Chondrocyte (in vitro differentiated cells): ENCODE measurements at regions not wholly inside any gene's neighbourhood (a gene's known extent, or its start where the extent isn't known, plus 50 kb on each side); places are given as distances from the start of the nearest gene placed in this dataset.
A peak's percentile ranks its signal among the peaks of the same experiment; 100 is the strongest.

ENCODE experiments used
- DNase-seq: peaks from one replicate; pipeline ENCODE4 v3.0.0; 2021; ENCODE audit warnings: mixed read lengths, low spot score
- H3K27ac Mint-ChIP-seq: one replicate; pipeline ENCODE4 v1.8.0; 2021; ENCODE audit warnings: mild to moderate bottlenecking, moderate library complexity, mixed read lengths; ENCODE audit not compliant: unreplicated experiment
- H3K27me3 Mint-ChIP-seq: 2 replicates; pipeline ENCODE4 v1.8.0; 2021; ENCODE audit warnings: low read depth, mixed read lengths
- H3K36me3 Mint-ChIP-seq: 2 replicates; pipeline ENCODE4 v1.8.0; 2021; ENCODE audit warnings: low read depth, mixed read lengths
- H3K4me1 Mint-ChIP-seq: 2 replicates; pipeline ENCODE4 v1.8.0; 2021; ENCODE audit warnings: low read depth, mild to moderate bottlenecking, mixed read lengths
- H3K4me3 Mint-ChIP-seq: one replicate; pipeline ENCODE4 v1.8.0; 2021; ENCODE audit warnings: mild to moderate bottlenecking, moderate library complexity, mixed read lengths; ENCODE audit not compliant: unreplicated experiment
- H3K9me3 Mint-ChIP-seq: 2 replicates; pipeline ENCODE4 v1.8.0; 2021; ENCODE audit warnings: low read depth, mixed read lengths
- TF ChIP-seq, protein P1 (sequence below): fragments of 200-600 bp; sonication (generic); IDR thresholded peaks from 2 replicates; pipeline ENCODE4 v1.5.0; 2021; ENCODE audit warnings: antibody characterized with exemption, mild to moderate bottlenecking, moderate library complexity

GRCh38 chr15:53831907-53832770 is 72.7 kb upstream of the WDR72 start:
- TF ChIP-seq, protein P1, sequence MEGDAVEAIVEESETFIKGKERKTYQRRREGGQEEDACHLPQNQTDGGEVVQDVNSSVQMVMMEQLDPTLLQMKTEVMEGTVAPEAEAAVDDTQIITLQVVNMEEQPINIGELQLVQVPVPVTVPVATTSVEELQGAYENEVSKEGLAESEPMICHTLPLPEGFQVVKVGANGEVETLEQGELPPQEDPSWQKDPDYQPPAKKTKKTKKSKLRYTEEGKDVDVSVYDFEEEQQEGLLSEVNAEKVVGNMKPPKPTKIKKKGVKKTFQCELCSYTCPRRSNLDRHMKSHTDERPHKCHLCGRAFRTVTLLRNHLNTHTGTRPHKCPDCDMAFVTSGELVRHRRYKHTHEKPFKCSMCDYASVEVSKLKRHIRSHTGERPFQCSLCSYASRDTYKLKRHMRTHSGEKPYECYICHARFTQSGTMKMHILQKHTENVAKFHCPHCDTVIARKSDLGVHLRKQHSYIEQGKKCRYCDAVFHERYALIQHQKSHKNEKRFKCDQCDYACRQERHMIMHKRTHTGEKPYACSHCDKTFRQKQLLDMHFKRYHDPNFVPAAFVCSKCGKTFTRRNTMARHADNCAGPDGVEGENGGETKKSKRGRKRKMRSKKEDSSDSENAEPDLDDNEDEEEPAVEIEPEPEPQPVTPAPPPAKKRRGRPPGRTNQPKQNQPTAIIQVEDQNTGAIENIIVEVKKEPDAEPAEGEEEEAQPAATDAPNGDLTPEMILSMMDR, result no peak
- Mint-ChIP-seq H3K27ac (peak overlapping the region; percentile 52), H3K4me3 (no peak overlapping the region), H3K36me3 (no peaks in the 10 kb centered on the region), H3K27me3 (no peaks in the 10 kb centered on the region), H3K4me1 (peaks cover 65% of the 10 kb centered on the region), H3K9me3 (peaks cover 3% of the 10 kb centered on the region)
- DNase-seq, result no peak

GRCh38 chr15:53830707-53831386 is 71.4 kb upstream of the WDR72 start:
- Mint-ChIP-seq H3K27ac (peak overlapping the region; percentile 74), H3K4me1 (peaks cover 54% of the 10 kb centered on the region), H3K36me3 (no peaks in the 10 kb centered on the region), H3K9me3 (peaks cover 3% of the 10 kb centered on the region), H3K4me3 (peak overlapping the region; percentile 37), H3K27me3 (no peaks in the 10 kb centered on the region)
- TF ChIP-seq, protein P1, result no peak
- DNase-seq, result no peak

- H3K4me1 Mint-ChIP-seq, result peaks cover 47% of the 10 kb centered on the region
These were observed 70.5 kb upstream of the WDR72 start for GRCh38 chr15:53829923-53830459.

GRCh38 chr15:53829471-53829870 is 70.0 kb upstream of the WDR72 start:
- H3K36me3 Mint-ChIP-seq, result peaks cover 1% of the 10 kb centered on the region
- no peaks in the 10 kb centered on the region for H3K27me3 Mint-ChIP-seq
- peak overlapping the region; percentile 0 for H3K27ac Mint-ChIP-seq
- TF ChIP-seq, protein P1, result no peak
- no peak overlapping the region for H3K4me3 Mint-ChIP-seq
- DNase-seq, result no peak
- H3K9me3 Mint-ChIP-seq, result peaks cover 8% of the 10 kb centered on the region
- peaks cover 42% of the 10 kb centered on the region for H3K4me1 Mint-ChIP-seq

More at GRCh38 chr15:53829923-53830459, 70.5 kb upstream of the WDR72 start:
- H3K36me3 Mint-ChIP-seq, result no peaks in the 10 kb centered on the region
- TF ChIP-seq, protein P1, result no peak
- no peak for DNase-seq
- H3K27ac Mint-ChIP-seq, result peak overlapping the region; percentile 0
- H3K4me3 Mint-ChIP-seq, result no peak overlapping the region
- H3K27me3 Mint-ChIP-seq, result no peaks in the 10 kb centered on the region
- peaks cover 3% of the 10 kb centered on the region for H3K9me3 Mint-ChIP-seq

GRCh38 chr15:53827355-53827754 is 67.9 kb upstream of the WDR72 start:
- Mint-ChIP-seq H3K4me3 (no peak overlapping the region), H3K27me3 (no peaks in the 10 kb centered on the region), H3K27ac (no peak overlapping the region), H3K4me1 (peaks cover 25% of the 10 kb centered on the region), H3K9me3 (peaks cover 8% of the 10 kb centered on the region), H3K36me3 (peaks cover 1% of the 10 kb centered on the region)
- TF ChIP-seq, protein P1, result no peak
- no peak for DNase-seq
